ENCODE measurements at regions not wholly inside any gene's neighbourhood (a gene's known extent, or its start where the extent isn't known, plus 50 kb on each side); places are given as distances from the start of the nearest gene placed in this dataset.

DNA sequence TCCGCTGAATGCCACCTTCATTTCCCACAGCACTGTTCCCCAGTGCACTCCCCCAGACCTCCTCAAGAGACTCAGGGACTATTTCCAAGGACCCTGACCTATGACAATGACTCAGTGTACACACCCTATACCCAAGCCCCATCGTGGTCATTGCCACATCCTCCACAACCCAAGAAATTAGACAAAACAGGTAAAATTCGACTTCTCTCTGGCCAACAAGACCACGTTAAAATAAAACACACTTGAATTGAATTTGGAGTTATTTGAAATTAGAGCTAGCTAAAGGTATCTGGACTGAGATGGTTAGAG, 126.4 kb upstream of the NCK2 start:
- Mint-ChIP-seq H3K4me3 (no peak overlapping the region), H3K4me1 (no peaks in the 10 kb centered on the region), H3K9me3 (no peaks in the 10 kb centered on the region), H3K27me3 (peaks cover 20% of the 10 kb centered on the region), H3K27ac (no peak overlapping the region), H3K36me3 (ENCODE audit: low read depth) (no peaks in the 10 kb centered on the region)
- TF ChIP-seq, protein P1, sequence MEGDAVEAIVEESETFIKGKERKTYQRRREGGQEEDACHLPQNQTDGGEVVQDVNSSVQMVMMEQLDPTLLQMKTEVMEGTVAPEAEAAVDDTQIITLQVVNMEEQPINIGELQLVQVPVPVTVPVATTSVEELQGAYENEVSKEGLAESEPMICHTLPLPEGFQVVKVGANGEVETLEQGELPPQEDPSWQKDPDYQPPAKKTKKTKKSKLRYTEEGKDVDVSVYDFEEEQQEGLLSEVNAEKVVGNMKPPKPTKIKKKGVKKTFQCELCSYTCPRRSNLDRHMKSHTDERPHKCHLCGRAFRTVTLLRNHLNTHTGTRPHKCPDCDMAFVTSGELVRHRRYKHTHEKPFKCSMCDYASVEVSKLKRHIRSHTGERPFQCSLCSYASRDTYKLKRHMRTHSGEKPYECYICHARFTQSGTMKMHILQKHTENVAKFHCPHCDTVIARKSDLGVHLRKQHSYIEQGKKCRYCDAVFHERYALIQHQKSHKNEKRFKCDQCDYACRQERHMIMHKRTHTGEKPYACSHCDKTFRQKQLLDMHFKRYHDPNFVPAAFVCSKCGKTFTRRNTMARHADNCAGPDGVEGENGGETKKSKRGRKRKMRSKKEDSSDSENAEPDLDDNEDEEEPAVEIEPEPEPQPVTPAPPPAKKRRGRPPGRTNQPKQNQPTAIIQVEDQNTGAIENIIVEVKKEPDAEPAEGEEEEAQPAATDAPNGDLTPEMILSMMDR (IDR thresholded peaks at IDR 0.05): no peak
- ChIA-PET CTCF (no interaction called here), POLR2A (no interaction called here)
- no peak for DNase-seq
- intact Hi-C loops (cut with micrococcal nuclease): no loop called here
- ATAC-seq (ENCODE audit: low read depth): no peak

DNA sequence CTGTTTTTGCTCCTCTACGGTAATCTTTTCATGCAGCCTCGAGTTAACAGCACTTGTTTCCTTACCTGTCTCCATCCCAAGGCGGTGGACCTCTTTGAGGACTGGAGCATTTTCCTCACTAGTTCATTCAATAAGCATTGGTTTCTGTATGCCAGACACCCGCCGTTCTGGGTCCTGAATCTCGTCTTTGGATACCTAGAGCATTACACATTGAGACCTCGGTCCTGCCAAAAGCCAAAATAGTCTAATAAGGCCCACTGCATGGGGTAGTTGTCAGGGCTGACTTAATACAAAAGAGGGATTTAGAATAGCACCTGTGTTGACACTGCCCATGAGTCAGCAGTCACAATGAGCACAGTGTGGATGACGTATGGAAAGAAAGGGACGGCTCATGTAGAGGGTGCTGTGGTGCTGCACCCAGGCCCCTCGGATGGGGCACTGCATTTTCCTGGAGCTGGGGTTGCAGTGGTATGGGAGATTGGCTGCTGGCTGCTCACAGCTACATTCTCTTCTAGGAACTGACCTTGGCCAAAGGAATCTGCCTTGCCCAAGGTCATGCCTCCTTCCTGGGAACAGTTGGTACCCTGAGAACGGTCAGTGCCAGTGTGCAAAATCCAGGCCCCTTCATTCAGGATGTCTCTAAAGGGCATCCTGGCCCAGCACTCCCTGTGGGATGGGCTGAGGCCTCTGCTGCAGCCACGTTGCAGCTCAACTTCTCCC, 126.9 kb upstream of the NCK2 start:
- no peak overlapping the region for H3K27ac Mint-ChIP-seq

GRCh38 chr2:105615305-105615704, 129.4 kb upstream of the NCK2 start:
- Mint-ChIP-seq H3K27me3 (peaks cover 7% of the 10 kb centered on the region), H3K4me3 (no peak overlapping the region), H3K9me3 (no peaks in the 10 kb centered on the region), H3K27ac (no peak overlapping the region), H3K4me1 (no peaks in the 10 kb centered on the region), H3K36me3 (ENCODE audit: low read depth) (no peaks in the 10 kb centered on the region)
- intact Hi-C loops (cut with micrococcal nuclease): no loop called here
- DNase-seq (no peak), ATAC-seq (ENCODE audit: low read depth) (no peak)
- ChIA-PET POLR2A (no interaction called here), CTCF (no interaction called here)
- TF ChIP-seq, protein P1 (IDR thresholded peaks at IDR 0.05): no peak

More for the DNA sequence above, 126.9 kb upstream of the NCK2 start:
- no peak for DNase-seq
- TF ChIP-seq, protein P1 (IDR thresholded peaks at IDR 0.05): no peak
- POLR2A ChIA-PET: no interaction called here
- H3K27me3 Mint-ChIP-seq: peaks cover 20% of the 10 kb centered on the region
- no peak for ATAC-seq (ENCODE audit: low read depth)
- no peak overlapping the region for H3K4me3 Mint-ChIP-seq
- intact Hi-C loops (cut with micrococcal nuclease): no loop called here
- CTCF ChIA-PET: no interaction called here
- no peaks in the 10 kb centered on the region for H3K4me1 Mint-ChIP-seq
- H3K9me3 Mint-ChIP-seq: no peaks in the 10 kb centered on the region
- no peaks in the 10 kb centered on the region for H3K36me3 Mint-ChIP-seq (ENCODE audit: low read depth)

- no peak for DNase-seq
- Mint-ChIP-seq H3K9me3 (no peaks in the 10 kb centered on the region), H3K27me3 (peaks cover under 1% of the 10 kb centered on the region), H3K36me3 (ENCODE audit: low read depth) (no peaks in the 10 kb centered on the region), H3K27ac (no peak overlapping the region), H3K4me3 (no peak overlapping the region), H3K4me1 (no peaks in the 10 kb centered on the region)
- ChIA-PET CTCF (no interaction called here), POLR2A (no interaction called here)
- TF ChIP-seq, protein P1 (IDR thresholded peaks at IDR 0.05): no peak
- intact Hi-C loops (cut with micrococcal nuclease): no loop called here
- ATAC-seq (ENCODE audit: low read depth): no peak
These were observed 132.8 kb upstream of the NCK2 start for GRCh38 chr2:105611811-105612424.

DNA sequence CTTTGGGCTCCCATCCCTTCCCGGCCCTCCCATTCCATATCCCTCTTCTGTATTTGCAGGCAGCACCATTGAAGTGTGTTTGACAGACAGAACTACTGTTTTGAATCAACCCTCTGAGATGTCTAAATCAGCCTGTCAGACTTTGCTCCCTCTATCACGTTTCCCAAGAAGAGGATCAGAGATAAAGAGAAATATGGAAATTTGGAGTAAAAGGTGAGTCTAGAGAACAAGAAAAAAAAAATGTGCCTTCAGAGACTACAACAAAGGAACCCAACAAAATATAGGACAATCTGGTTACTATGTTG, 133.4 kb upstream of the NCK2 start:
- Mint-ChIP-seq H3K27me3 (no peaks in the 10 kb centered on the region), H3K4me3 (no peak overlapping the region), H3K9me3 (no peaks in the 10 kb centered on the region), H3K36me3 (ENCODE audit: low read depth) (no peaks in the 10 kb centered on the region), H3K4me1 (no peaks in the 10 kb centered on the region), H3K27ac (no peak overlapping the region)
- ATAC-seq (ENCODE audit: low read depth): no peak
- intact Hi-C loops (cut with micrococcal nuclease): no loop called here
- no peak for DNase-seq
- CTCF ChIA-PET: no interaction called here
- POLR2A ChIA-PET: no interaction called here
- TF ChIP-seq, protein P1 (IDR thresholded peaks at IDR 0.05): no peak

All from activated B cell treated with CpG ODN at 0.5 μM for 24 hours (primary cell).